ENCODE measurements at regions not wholly inside any gene's neighbourhood (a gene's known extent, or its start where the extent isn't known, plus 50 kb on each side); places are given as distances from the start of the nearest gene placed in this dataset. TPM values are rescaled to one million over a fixed set of nuclear protein-coding genes. Genes with fewer than 3 reads are reported as not detected.
"Not testable (repeated sequence)": the region's sequence is repeated elsewhere in the genome, so short reads cannot be mapped to it uniquely, and the experiment has no call there.

- H3K4me1 ChIP-seq (ENCODE audit: control insufficient read depth in 5 of 5, insufficient read depth in 5 of 5, low read length in 5 of 5); DNase-seq; H3K36me3 ChIP-seq (ENCODE audit: control insufficient read depth in 4 of 4, insufficient read depth in 4 of 4, low read length in 4 of 4); H3K9me3 ChIP-seq (ENCODE audit: control insufficient read depth in 4 of 4, insufficient read depth in 3 of 4, low read length in 3 of 4); H3K27ac ChIP-seq (ENCODE audit: low read depth in 1 of 2, low read length in 1 of 2); H3K4me3 ChIP-seq; H3K27me3 ChIP-seq (ENCODE audit: control insufficient read depth in 3 of 3, insufficient read depth in 3 of 3, low read length in 2 of 3); H3K9ac ChIP-seq (ENCODE audit: insufficient read depth in 1 of 2, low read length in 2 of 2); ATAC-seq (ENCODE audit: insufficient read depth, low FRiP score): not testable (repeated sequence)
- WGBS, 2 donors: 0 to 61% methylated on average over 1 to 2 of the region's 7 CpGs
Observed at GRCh38 chr2:89325894-89326293, 634.4 kb downstream of the RPIA start.

GRCh38 chr2:89326455-89326854 is 635.0 kb downstream of the RPIA start:
- H3K4me1 ChIP-seq (ENCODE audit: control insufficient read depth in 5 of 5, insufficient read depth in 5 of 5, low read length in 5 of 5); H3K27ac ChIP-seq (ENCODE audit: low read depth in 1 of 2, low read length in 1 of 2); H3K36me3 ChIP-seq (ENCODE audit: control insufficient read depth in 4 of 4, insufficient read depth in 4 of 4, low read length in 4 of 4); H3K27me3 ChIP-seq (ENCODE audit: control insufficient read depth in 3 of 3, insufficient read depth in 3 of 3, low read length in 2 of 3); DNase-seq; H3K9me3 ChIP-seq (ENCODE audit: control insufficient read depth in 4 of 4, insufficient read depth in 3 of 4, low read length in 3 of 4); ATAC-seq (ENCODE audit: insufficient read depth, low FRiP score); H3K9ac ChIP-seq (ENCODE audit: insufficient read depth in 1 of 2, low read length in 2 of 2); H3K4me3 ChIP-seq: not testable (repeated sequence)
- whole genome bisulfite sequencing, 2 donors: no CpG with 5 or more reads among the region's 2 CpGs

GRCh38 chr2:89328790-89329189 is 637.3 kb downstream of the RPIA start:
- ATAC-seq (ENCODE audit: insufficient read depth, low FRiP score); H3K36me3 ChIP-seq (ENCODE audit: control insufficient read depth in 4 of 4, insufficient read depth in 4 of 4, low read length in 4 of 4): not testable (repeated sequence)
- no CpG with 5 or more reads among the region's 1 CpG for WGBS, 2 donors

More at GRCh38 chr2:89328790-89329189, 637.3 kb downstream of the RPIA start:
- not testable (repeated sequence) for H3K27ac ChIP-seq (ENCODE audit: low read depth in 1 of 2, low read length in 1 of 2); H3K27me3 ChIP-seq (ENCODE audit: control insufficient read depth in 3 of 3, insufficient read depth in 3 of 3, low read length in 2 of 3); H3K4me3 ChIP-seq; H3K9me3 ChIP-seq (ENCODE audit: control insufficient read depth in 4 of 4, insufficient read depth in 3 of 4, low read length in 3 of 4); H3K4me1 ChIP-seq (ENCODE audit: control insufficient read depth in 5 of 5, insufficient read depth in 5 of 5, low read length in 5 of 5); H3K9ac ChIP-seq (ENCODE audit: insufficient read depth in 1 of 2, low read length in 2 of 2); DNase-seq

Small RNAs in the stretch of these regions (small RNA-seq; reads per million reads assigned to genes)
- gene IGKJ1 (ENCODE audit: low replicate concordance) (not detected), gene IGKJ3 (ENCODE audit: low replicate concordance) (not detected), gene IGKJ4 (ENCODE audit: low replicate concordance) (not detected), gene IGKJ5 (ENCODE audit: low replicate concordance) (not detected), gene IGKV1-35 (ENCODE audit: low replicate concordance) (not detected), gene IGKV2-19 (ENCODE audit: low replicate concordance) (not detected), gene IGKV2-36 (ENCODE audit: low replicate concordance) (not detected), gene IGKV2-38 (ENCODE audit: low replicate concordance) (not detected), gene IGKV3-25 (ENCODE audit: low replicate concordance) (not detected), gene IGKV7-3 (ENCODE audit: low replicate concordance) (not detected), gene MIR4436A (ENCODE audit: low replicate concordance) (not detected)

All from lung (tissue), 10 donors.